Keratinocyte (primary cell): ENCODE measurements at regions not wholly inside any gene's neighbourhood (a gene's known extent, or its start where the extent isn't known, plus 50 kb on each side); places are given as distances from the start of the nearest gene placed in this dataset.

ENCODE experiments used
- DNase-seq: peaks from one replicate; pipeline ENCODE4 v3.0.0-alpha.2; 2011; ENCODE audit warnings: low read depth, missing footprints, low spot score
- FAIRE-seq: peaks from 2 replicates; lab custom pipeline; 2011; peaks lifted over from hg19 to GRCh38; lab: Jason Lieb, UNC
- H2AFZ ChIP-seq: 2 replicates; pipeline ENCODE4 v1.6.0; 2012; ENCODE audit warnings: low read length, control low read depth, inconsistent platforms; ENCODE audit not compliant: control insufficient read depth
- H3K27ac ChIP-seq: 2 replicates; pipeline ENCODE4 v1.5.1; 2011; ENCODE audit warnings: low read length; ENCODE audit not compliant: control insufficient read depth, insufficient read depth
- H3K27me3 ChIP-seq: 3 replicates; pipeline ENCODE4 v1.6.0; 2011; ENCODE audit warnings: low read length; ENCODE audit not compliant: control insufficient read depth, insufficient read depth; ENCODE audit errors: extremely low read depth
- H3K36me3 ChIP-seq, 2 experiments: 2 replicates in 1 of 2; 3 replicates in 1 of 2; pipeline ENCODE4 v1.5.1; 2011; ENCODE audit warnings: low read length in 2 of 2, mild to moderate bottlenecking in 1 of 2; ENCODE audit not compliant: control insufficient read depth in 2 of 2, insufficient read depth in 2 of 2; ENCODE audit errors: extremely low read depth in 1 of 2
- H3K4me1 ChIP-seq: 3 replicates; pipeline ENCODE4 v1.5.1; 2011; ENCODE audit warnings: low read length; ENCODE audit not compliant: control insufficient read depth, insufficient read depth; ENCODE audit errors: extremely low read depth
- H3K4me2 ChIP-seq: 3 replicates; pipeline ENCODE4 v1.6.0; 2011; ENCODE audit warnings: low read depth, low read length; ENCODE audit not compliant: control insufficient read depth, insufficient read depth; ENCODE audit errors: extremely low read depth
- H3K4me3 ChIP-seq, 3 experiments: fragments of 200-600 bp in 1 of 3; sonication (generic) in 1 of 3; 2 replicates in 2 of 3; 3 replicates in 1 of 3; pipeline ENCODE4 v1.5.1; 2011 to 2016; ENCODE audit warnings: low read length in 3 of 3, mild to moderate bottlenecking in 3 of 3, control low read depth in 2 of 3, inconsistent platforms in 1 of 3, low read depth in 1 of 3, mixed read lengths in 1 of 3, mixed run types in 1 of 3, moderate library complexity in 1 of 3; ENCODE audit not compliant: control insufficient read depth in 2 of 3, insufficient read depth in 2 of 3; ENCODE audit errors: extremely low read depth in 1 of 3
- H3K79me2 ChIP-seq: 2 replicates; pipeline ENCODE4 v1.6.0; 2012; ENCODE audit warnings: low read length; ENCODE audit not compliant: control insufficient read depth, insufficient read depth
- H3K9ac ChIP-seq: 3 replicates; pipeline ENCODE4 v1.6.0; 2011; ENCODE audit warnings: low read length; ENCODE audit not compliant: control insufficient read depth, insufficient read depth; ENCODE audit errors: extremely low read depth
- H3K9me1 ChIP-seq: 3 replicates; pipeline ENCODE4 v1.6.0; 2011; ENCODE audit warnings: low read length; ENCODE audit not compliant: control insufficient read depth, insufficient read depth; ENCODE audit errors: extremely low read depth
- H3K9me3 ChIP-seq: 2 replicates; pipeline ENCODE4 v1.5.1; 2012; ENCODE audit warnings: low read depth, low read length; ENCODE audit not compliant: control insufficient read depth
- H4K20me1 ChIP-seq: 3 replicates; pipeline ENCODE4 v1.6.0; 2011; ENCODE audit warnings: low read length; ENCODE audit not compliant: control insufficient read depth, insufficient read depth; ENCODE audit errors: extremely low read depth
- EZH2 ChIP-seq: IDR thresholded peaks from one replicate; pipeline ENCODE4 v1.6.1; 2012; ENCODE audit warnings: inconsistent platforms, mild to moderate bottlenecking, low read length, moderate library complexity
- dilution Hi-C: fragments of 300-500 bp; cut with MboI; formaldehyde crosslinking; loops from one replicate; pipeline ENCODE4 v1.7.0; 2020; ENCODE audit warnings: low sequenced_read_pairs; ENCODE audit not compliant: extremely low pct_ligation_motif_present
- TF ChIP-seq, protein P1 (sequence below), 3 experiments: IDR thresholded peaks in 1 of 3; conservative IDR thresholded peaks in 1 of 3; optimal IDR thresholded peaks in 1 of 3; 2 replicates in 2 of 3; 3 replicates in 1 of 3; pipeline versions ENCODE3 to v1.5.1; 2011; ENCODE audit warnings: low read length in 3 of 3, mild to moderate bottlenecking in 3 of 3, moderate library complexity in 2 of 3, control low read depth in 1 of 3, inconsistent platforms in 1 of 3; ENCODE audit not compliant: insufficient read depth in 2 of 3; ENCODE audit errors: extremely low read depth in 1 of 3

DNA sequence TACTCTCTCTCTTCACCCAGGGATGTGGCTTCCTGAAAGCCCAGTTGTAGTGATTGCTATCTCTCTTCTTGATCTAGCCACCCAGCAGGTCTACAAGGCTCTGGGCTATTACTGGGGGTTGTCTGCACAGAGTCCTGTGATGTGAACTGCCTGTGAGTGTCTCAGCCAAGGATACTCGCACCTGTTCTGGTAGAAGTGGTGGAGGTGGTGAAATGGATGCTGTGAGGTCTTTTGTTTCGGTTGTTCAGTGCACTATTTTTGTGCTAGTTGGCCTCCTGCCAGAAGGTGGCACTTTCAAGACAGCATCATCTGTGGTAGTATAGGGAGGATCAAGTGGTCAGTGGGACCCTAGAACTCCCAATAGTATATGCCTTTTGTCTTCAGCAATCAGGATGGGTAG lies 268.0 kb downstream of the GABRG1 start:
- Histone ChIP-seq H3K36me3 (no peaks in the 10 kb centered on the region), H3K9ac (no peak overlapping the region), H3K27ac (no peak overlapping the region), H3K79me2 (no peaks in the 10 kb centered on the region), H3K9me3 (peaks cover 2% of the 10 kb centered on the region), H4K20me1 (no peaks in the 10 kb centered on the region), H3K4me3 (no peak overlapping the region), H3K9me1 (no peaks in the 10 kb centered on the region), H2AFZ (no peak overlapping the region), H3K4me2 (no peak overlapping the region), H3K27me3 (no peaks in the 10 kb centered on the region), H3K4me1 (no peaks in the 10 kb centered on the region)
- dilution Hi-C loops = no loop called here
- FAIRE-seq (no peak), DNase-seq (no peak)
- no peak for TF ChIP-seq EZH2
- TF ChIP-seq, protein P1, sequence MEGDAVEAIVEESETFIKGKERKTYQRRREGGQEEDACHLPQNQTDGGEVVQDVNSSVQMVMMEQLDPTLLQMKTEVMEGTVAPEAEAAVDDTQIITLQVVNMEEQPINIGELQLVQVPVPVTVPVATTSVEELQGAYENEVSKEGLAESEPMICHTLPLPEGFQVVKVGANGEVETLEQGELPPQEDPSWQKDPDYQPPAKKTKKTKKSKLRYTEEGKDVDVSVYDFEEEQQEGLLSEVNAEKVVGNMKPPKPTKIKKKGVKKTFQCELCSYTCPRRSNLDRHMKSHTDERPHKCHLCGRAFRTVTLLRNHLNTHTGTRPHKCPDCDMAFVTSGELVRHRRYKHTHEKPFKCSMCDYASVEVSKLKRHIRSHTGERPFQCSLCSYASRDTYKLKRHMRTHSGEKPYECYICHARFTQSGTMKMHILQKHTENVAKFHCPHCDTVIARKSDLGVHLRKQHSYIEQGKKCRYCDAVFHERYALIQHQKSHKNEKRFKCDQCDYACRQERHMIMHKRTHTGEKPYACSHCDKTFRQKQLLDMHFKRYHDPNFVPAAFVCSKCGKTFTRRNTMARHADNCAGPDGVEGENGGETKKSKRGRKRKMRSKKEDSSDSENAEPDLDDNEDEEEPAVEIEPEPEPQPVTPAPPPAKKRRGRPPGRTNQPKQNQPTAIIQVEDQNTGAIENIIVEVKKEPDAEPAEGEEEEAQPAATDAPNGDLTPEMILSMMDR (optimal IDR thresholded peaks at IDR 0.05 in 1 of 3, IDR thresholded peaks at IDR 0.05 in 1 of 3, conservative IDR thresholded peaks at IDR 0.05 in 1 of 3; ENCODE audit: extremely low read depth in 1 of 3, insufficient read depth in 2 of 3, low read length in 3 of 3) = no peak

DNA sequence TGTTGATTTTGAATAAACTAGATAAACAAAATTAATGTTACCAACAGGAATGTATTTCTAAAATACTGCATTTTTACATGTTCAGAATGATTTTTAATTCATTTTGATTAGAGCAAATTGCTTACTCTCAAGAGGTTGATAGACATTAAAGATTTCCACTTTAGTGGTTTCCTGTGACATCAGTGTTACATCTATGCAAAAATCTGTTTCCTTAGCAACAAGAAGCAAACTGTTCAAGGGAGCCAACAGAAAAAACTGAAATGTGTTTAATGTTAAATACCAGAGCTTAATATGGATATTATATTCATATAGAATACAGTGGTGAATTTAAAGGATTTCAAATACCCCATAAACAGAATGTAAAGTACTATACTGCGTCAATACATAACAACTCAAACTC lies 277.8 kb downstream of the GABRG1 start:
- no peaks in the 10 kb centered on the region for H3K36me3 ChIP-seq
- dilution Hi-C loops = no loop called here
- no peak overlapping the region for H3K27ac ChIP-seq
- no peak for DNase-seq
- no peaks in the 10 kb centered on the region for H3K27me3 ChIP-seq
- no peaks in the 10 kb centered on the region for H3K9me1 ChIP-seq
- H3K4me2 ChIP-seq = no peak overlapping the region
- no peak for FAIRE-seq
- H3K9me3 ChIP-seq = no peaks in the 10 kb centered on the region
- H4K20me1 ChIP-seq = no peaks in the 10 kb centered on the region
- no peak overlapping the region for H3K9ac ChIP-seq
- H2AFZ ChIP-seq = no peak overlapping the region
- H3K4me3 ChIP-seq = no peak overlapping the region
- TF ChIP-seq, protein P1 (optimal IDR thresholded peaks at IDR 0.05 in 1 of 3, IDR thresholded peaks at IDR 0.05 in 1 of 3, conservative IDR thresholded peaks at IDR 0.05 in 1 of 3; ENCODE audit: extremely low read depth in 1 of 3, insufficient read depth in 2 of 3, low read length in 3 of 3) = no peak
- no peak for TF ChIP-seq EZH2
- no peaks in the 10 kb centered on the region for H3K79me2 ChIP-seq
- no peaks in the 10 kb centered on the region for H3K4me1 ChIP-seq
